ENCODE measurements at regions not wholly inside any gene's neighbourhood (a gene's known extent, or its start where the extent isn't known, plus 50 kb on each side); places are given as distances from the start of the nearest gene placed in this dataset.

- no peak for DNase-seq
- no peak for TF ChIP-seq FOS (IDR thresholded peaks at IDR 0.05; ENCODE audit: low read depth, low read length)
- Histone ChIP-seq H4K8ac (ENCODE audit: low read depth in 2 of 2, low read length in 2 of 2) (no peak overlapping the region), H3K27ac (ENCODE audit: insufficient read depth, low read length) (no peak overlapping the region), H3K56ac (ENCODE audit: extremely low read depth, insufficient read depth, low read length) (no peak overlapping the region), H2AK5ac (ENCODE audit: low read depth, low read length) (no peak overlapping the region), H3K4me2 (ENCODE audit: low read depth, low read length) (no peak overlapping the region), H3K27me3 (ENCODE audit: control insufficient read depth, insufficient read depth, low read length) (peaks cover 7% of the 10 kb centered on the region), H3K79me1 (ENCODE audit: low read depth in 1 of 2, low read length in 2 of 2) (no peaks in the 10 kb centered on the region), H2BK20ac (ENCODE audit: low read depth, low read length) (no peak overlapping the region), H3K14ac (replicated peaks; ENCODE audit: low read depth, low read length) (no peak overlapping the region), H3K4me3 (ENCODE audit: insufficient read depth, low read depth, low read length) (no peak overlapping the region), H3K4ac (ENCODE audit: low read depth, low read length) (no peak overlapping the region), H3K18ac (ENCODE audit: low read depth, low read length) (no peak overlapping the region), H4K91ac (ENCODE audit: insufficient read depth, low read depth, low read length) (no peak overlapping the region), H2BK5ac (ENCODE audit: low read depth, low read length, poor library complexity, severe bottlenecking) (no peak overlapping the region), H2AK9ac (replicated peaks; ENCODE audit: low read depth, low read length, poor library complexity) (no peak overlapping the region), H4K20me1 (ENCODE audit: insufficient read depth, low read length) (no peaks in the 10 kb centered on the region), H2AFZ (replicated peaks; ENCODE audit: low read length, poor library complexity) (no peak overlapping the region), H3K9me1 (ENCODE audit: insufficient read depth, low read length) (no peaks in the 10 kb centered on the region), H3K23ac (ENCODE audit: low read depth, low read length) (no peak overlapping the region), H2BK15ac (ENCODE audit: low read depth, low read length) (no peak overlapping the region), H3K9ac (ENCODE audit: low read depth, low read length) (no peak overlapping the region), H3K4me1 (ENCODE audit: control insufficient read depth, insufficient read depth, low read length) (no peaks in the 10 kb centered on the region), H2BK120ac (ENCODE audit: low read depth, low read length) (no peak overlapping the region), H3K36me3 (ENCODE audit: control insufficient read depth, insufficient read depth, low read length) (no peaks in the 10 kb centered on the region), H4K5ac (ENCODE audit: low read depth, low read length) (no peak overlapping the region), H3K9me3 (ENCODE audit: control insufficient read depth, insufficient read depth, low read length) (no peaks in the 10 kb centered on the region)
- CTCF ChIA-PET = no interaction called here
- POLR2A ChIA-PET (ENCODE audit: unreplicated experiment) = no interaction called here
- dilution Hi-C loops (cut with HindIII; ENCODE audit: low sequenced_read_pairs, unreplicated experiment) (no loop called here), intact Hi-C loops (cut with micrococcal nuclease) (no loop called here), in situ Hi-C loops (cut with MboI; ENCODE audit: low sequenced_read_pairs) (no loop called here)
- BruUV-seq (replicated peaks) = no TSS peak
- ATAC-seq (ENCODE audit: low read depth) = no peak
- no CpG with 5 or more reads among the region's 4 CpGs for WGBS, 2 experiments (ENCODE audit: extremely low coverage in 2 of 2, insufficient read length in 1 of 2)
Measured at GRCh38 chr1:65531972-65532570, 111.6 kb downstream of the LEPR start.
